GM19023 (cell line): ENCODE measurements at regions not wholly inside any gene's neighbourhood (a gene's known extent, or its start where the extent isn't known, plus 50 kb on each side); places are given as distances from the start of the nearest gene placed in this dataset.

Experiments used
- ATAC-seq: cut with Tn5 transposase; IDR thresholded peaks from one replicate; pipeline ENCODE4 v1.9.1; 2021; ENCODE audit warnings: mild to moderate bottlenecking, moderate library complexity; ENCODE audit not compliant: unreplicated experiment

DNA sequence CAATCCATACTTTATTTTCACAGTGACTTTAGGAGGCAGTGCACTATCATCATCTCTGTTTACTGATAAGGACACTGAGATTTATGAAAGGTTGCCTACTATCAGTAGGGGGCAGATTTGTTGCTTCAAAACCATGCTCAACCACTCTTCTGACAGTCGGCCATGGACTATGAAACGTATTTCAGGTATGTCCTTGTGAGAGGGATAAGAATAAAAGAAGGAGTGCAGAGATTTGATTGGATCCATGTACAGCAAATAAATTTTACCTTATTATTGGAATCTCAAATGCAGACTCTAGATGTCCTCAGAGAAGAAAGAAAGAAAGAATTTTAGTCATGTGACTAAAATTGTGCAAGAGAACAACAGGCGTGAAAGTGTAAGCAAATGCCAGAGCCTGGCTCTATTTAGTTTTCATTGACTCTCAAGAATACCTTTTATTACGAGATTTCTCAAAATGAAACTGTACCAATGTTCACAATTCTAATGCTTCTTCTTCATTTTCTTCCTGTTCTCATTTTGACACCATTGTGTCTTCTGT lies 296.6 kb upstream of the RASA1 start:
- no peak for ATAC-seq

DNA sequence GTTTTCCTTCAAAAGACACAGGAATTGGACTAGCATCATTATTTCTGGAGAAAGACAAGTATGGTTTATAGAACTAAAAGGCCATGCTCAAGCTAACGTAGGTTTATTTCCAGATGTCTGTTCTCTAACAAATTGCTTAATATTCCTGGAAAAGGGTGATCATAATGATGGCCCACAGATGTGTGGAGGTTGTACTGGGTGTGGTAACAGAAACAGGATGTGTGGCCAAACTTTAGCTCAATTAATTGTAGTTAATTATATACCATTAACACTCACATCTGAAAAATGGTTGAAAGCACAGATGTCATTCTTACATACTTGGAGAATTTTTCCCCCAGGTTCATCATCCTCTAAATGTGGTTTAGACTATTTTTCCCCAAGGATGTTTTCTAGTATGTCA lies 292.7 kb upstream of the RASA1 start:
- ATAC-seq = no peak

DNA sequence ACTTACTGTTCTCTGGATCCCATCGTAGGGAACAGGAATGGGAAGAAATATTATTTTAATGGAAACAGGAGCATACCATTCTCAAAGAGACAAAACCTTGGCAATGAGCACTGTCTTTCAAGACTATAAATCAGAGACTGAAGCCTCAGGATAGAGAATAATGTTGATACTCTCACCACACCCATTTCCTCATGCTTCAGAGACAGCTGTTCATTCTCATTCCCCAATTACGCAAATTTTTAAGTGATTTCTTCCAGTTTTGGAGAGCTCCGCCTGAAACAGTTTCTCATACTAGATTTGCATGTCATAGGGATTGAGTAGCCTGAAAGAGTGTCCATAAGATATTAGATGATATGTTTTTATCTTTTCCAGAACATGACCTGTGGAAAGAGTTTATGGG lies 290.5 kb upstream of the RASA1 start:
- ATAC-seq = no peak

GRCh38 chr5:86977808-86978207 lies 289.9 kb upstream of the RASA1 start:
- ATAC-seq = no peak

GRCh38 chr5:86979811-86980411 lies 287.8 kb upstream of the RASA1 start:
- ATAC-seq = no peak

- ATAC-seq = no peak
Measured at GRCh38 chr5:86981898-86982297, 285.8 kb upstream of the RASA1 start.

- ATAC-seq = no peak
Measured at GRCh38 chr5:86983208-86983607, 284.5 kb upstream of the RASA1 start.

DNA sequence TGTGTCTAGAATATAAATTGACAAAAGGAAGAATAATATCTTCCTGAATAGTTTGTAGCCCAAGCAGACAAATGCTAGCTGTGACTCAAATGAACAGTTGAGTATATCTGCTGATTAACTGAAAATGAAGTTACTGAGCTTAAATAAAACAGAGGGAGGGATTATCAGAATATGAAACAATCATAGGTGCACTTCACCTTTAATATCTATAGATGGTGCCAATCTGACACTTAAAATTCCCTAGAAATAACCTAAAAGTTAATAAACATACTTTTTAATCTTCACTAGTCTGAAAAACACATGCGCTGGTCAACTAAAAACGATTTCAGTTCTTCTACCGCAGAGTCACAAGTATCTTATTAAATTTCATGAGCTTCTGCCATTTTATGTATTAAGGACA lies 280.8 kb upstream of the RASA1 start:
- no peak for ATAC-seq

- no peak for ATAC-seq
Measured at GRCh38 chr5:86997516-86997915, 270.2 kb upstream of the RASA1 start.

DNA sequence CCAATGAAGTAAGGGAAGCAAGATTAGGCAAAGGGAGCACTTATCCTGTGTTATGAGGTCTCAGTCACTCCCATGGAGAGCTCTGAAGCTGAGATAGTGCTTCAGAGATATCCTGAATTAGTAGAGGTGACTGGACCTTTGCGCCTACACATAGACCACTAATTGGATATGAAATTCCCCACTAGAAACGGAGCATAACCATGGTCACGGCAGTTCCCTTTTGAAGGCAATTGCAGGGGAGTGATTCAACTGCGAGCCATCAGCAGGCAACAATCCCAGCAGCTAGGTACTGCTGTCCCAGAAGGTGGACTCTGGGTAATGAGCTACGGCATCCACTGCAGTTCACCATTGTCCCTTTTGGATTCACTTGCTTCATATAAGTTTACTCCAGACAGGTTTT lies 267.7 kb upstream of the RASA1 start:
- no peak for ATAC-seq

- no peak for ATAC-seq
Measured at GRCh38 chr5:87002485-87002884, 265.2 kb upstream of the RASA1 start.

DNA sequence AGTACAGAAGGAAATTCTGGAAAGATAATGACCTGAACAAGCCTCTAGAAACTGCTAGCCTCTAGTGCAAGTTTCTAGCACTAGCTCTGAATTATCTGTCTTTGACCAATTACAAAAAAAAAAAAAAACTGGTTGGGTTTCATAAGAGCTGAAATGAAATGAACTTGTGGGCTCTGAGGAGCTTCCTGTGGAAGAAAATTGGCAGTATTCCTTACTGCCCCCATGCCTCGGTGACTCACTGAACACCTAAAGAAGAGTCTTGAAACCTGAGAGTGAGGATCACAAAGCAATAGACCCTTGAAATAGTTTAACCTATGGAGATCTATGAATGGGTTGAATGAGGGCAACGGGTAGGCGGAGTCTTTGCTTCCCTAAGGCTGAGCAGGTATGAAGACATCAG lies 263.6 kb upstream of the RASA1 start:
- no peak for ATAC-seq

DNA sequence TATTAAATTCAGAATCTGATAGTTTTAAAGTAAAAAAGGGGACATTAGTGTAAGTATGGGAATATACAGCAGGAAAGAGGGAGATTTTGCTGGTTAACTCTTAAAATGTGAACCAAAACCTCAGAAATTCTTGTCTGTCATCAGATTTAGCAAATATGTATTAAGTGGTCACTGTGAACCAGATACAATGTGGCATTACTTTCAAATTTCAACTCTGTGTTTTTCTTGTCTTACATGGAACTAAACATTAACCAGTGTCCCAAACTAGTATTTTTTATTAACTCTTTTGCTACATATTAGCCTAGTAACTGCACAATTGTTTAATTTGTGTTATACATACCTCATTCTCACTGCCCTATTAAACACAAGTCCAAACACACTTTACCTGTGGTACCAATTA lies 259.9 kb upstream of the RASA1 start:
- ATAC-seq = no peak

DNA sequence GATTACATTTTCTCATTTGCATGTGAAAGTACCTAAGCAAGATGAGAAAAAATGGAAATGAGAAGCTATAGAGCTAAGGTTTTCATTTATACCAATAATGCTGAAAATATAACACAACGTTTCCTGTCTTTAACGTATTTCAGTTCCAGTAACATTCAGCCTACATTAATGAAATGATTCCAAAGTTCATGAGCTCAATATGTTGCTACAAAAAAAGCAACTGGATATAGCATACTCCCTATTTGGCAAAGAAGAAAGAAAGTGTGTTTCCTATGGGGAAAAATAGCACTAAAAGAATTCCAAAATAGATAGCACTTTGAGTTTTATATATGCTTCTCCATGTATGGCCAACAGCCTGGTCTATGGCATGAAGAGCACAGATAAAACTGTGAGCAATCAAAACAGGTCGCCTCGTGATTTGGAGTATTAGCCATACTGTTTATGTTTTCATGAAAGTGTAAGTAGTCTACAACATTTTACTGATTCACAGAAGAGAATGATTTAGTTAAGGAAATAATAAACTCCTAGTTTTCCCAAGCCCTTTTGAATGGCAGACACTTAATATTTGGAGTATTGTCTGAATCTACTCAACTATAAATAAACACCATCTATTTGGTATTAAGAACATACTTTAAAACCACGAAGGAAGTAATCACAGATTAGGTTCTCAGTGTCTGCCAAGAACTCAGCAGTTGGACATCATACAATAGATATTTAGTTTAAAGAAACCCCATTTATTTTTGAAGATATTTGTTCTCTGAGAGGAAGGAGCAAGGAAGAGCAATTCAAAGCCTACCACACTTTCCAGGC lies 258.7 kb upstream of the RASA1 start:
- no peak for ATAC-seq

DNA sequence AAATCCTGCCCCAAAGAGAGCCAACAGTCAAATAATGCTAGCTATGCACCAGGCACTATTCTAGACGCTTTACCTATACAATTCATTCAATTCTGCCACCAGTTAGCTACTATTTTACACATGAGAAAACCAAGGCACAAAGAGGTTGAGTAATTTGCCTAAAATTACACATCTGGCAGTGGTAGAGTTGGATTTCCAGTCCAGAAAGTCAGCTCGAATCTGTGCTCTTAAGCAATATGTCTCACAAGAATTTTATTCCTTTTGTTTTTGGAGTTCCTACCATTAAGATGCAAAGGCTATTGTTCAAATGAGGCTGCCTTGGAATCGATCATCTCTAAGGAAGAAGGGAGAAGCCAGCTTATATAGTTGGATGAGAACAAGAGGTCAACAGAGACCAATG lies 256.9 kb upstream of the RASA1 start:
- ATAC-seq = no peak

DNA sequence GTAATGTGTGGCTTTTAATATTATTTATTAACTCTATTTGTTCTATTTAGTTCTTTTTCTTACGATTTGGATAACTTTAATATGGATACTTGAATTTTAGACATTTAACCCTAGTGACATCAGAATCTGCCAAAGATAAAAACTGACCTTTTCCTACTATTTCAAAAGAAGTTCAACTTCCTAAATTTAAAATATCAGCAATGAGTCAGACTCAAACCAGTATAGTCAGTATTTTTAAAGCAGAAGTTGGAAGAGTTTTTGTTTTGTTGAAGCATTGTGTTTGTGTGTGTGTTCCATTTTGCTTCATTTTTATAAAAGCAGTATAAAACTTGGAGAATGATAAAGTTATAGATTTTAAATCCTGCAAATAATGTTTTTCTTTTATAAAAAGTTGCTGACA lies 251.8 kb upstream of the RASA1 start:
- no peak for ATAC-seq

- peak; percentile 92 for ATAC-seq
Measured at GRCh38 chr5:87020099-87020934, 247.4 kb upstream of the RASA1 start.

GRCh38 chr5:87022415-87022814 lies 245.3 kb upstream of the RASA1 start:
- no peak for ATAC-seq

DNA sequence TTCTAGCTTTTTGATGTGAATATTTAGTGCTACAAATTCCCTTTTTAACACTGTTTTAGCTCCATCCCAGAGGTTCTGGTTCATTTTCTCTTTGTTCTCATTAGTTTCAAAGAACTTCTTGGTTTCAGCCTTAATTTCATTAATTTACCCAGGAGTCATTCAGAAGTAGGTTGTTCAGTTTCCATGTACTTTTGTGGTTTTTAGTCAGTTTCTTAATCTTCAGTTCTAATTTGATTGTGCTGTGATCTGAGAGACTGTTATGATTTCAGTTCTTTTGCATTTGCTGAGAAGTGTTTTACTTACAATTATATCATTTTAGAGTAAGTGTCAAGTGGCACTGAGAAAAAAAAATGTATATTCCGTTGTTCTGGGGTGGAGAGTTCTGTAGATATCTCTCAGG lies 240.1 kb upstream of the RASA1 start:
- no peak for ATAC-seq

- ATAC-seq = no peak
Measured at GRCh38 chr5:87029951-87030350, 237.7 kb upstream of the RASA1 start.

DNA sequence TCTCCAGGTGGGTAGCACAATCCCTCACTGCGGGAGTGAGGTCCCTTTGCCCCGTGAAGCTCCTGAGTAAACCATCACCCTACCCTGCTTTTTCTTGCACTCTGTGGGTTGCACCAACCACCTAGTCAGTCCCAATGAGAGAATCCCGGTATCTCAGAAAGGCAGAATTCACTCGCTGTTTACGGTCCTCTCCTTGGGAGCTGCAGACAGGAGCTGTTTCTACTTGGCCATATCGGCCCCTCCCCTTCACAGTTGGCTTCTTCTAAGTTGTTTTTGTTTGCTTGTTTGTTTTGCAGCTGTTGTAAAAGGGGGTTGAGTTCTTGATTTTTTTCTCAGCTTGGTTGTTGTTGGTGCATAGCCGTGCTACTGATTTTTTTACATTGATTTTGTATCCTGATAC lies 237.0 kb upstream of the RASA1 start:
- no peak for ATAC-seq

DNA sequence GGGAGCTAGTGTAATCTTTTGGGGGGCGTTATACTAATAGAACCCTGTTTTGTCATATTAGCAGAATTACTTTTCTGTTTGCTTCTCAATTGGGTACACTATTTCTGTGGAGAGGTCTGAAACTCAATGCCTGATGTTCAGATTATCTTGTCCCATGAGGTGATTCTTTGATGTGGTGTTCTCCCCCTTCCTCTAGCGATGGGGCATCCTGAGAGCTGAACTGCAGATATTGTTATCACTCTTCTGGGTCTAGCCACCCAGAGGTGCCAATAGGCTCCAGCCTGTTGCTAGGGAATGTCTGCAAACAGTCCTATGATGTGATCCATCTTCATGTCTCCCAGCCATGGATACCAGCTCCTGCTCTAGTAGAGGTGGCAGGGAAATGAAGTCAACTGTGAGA lies 233.1 kb upstream of the RASA1 start:
- ATAC-seq = no peak
